ENCODE measurements at regions not wholly inside any gene's neighbourhood (a gene's known extent, or its start where the extent isn't known, plus 50 kb on each side); places are given as distances from the start of the nearest gene placed in this dataset.

DNA sequence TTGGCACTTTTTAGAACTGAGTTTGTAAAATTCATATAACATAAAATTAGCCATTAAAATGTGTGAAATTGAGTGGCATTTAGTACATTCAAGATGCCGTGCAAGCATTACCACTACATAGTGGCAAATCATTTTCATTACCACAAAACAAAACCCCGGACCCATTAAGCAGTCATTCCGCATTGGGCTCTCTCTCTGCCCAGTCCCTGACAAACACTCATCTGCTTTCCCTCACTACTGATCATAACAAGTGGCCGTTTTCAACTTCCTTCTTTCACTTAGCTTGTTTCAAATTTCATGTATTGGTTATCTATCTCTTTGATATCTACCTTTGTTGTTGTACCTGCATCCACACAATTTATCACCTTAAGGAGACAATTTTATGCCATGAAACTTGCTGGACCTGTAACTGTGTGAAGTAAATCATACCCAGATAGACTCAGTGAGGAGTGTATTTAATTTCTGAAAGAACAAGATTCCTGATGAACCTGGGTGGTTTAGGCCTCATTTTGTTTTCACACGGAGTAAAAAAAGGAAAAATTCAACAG lies 202.1 kb downstream of the OR13H1 start:
- Histone ChIP-seq H3K27ac (no peak overlapping the region), H3K79me2 (no peaks in the 10 kb centered on the region), H2AFZ (no peak overlapping the region), H3K36me3 (ENCODE audit: control insufficient read depth, insufficient read depth, low read length) (no peaks in the 10 kb centered on the region), H3K27me3 (ENCODE audit: control insufficient read depth, insufficient read depth, low read length) (no peaks in the 10 kb centered on the region), H3K4me3 (ENCODE audit: low read depth, low read length) (no peak overlapping the region), H3K4me1 (no peaks in the 10 kb centered on the region), H3K9ac (no peak overlapping the region), H3K9me3 (ENCODE audit: control insufficient read depth, low read length) (no peaks in the 10 kb centered on the region), H3K4me2 (ENCODE audit: low read length) (no peak overlapping the region)
- TF ChIP-seq, protein P1, sequence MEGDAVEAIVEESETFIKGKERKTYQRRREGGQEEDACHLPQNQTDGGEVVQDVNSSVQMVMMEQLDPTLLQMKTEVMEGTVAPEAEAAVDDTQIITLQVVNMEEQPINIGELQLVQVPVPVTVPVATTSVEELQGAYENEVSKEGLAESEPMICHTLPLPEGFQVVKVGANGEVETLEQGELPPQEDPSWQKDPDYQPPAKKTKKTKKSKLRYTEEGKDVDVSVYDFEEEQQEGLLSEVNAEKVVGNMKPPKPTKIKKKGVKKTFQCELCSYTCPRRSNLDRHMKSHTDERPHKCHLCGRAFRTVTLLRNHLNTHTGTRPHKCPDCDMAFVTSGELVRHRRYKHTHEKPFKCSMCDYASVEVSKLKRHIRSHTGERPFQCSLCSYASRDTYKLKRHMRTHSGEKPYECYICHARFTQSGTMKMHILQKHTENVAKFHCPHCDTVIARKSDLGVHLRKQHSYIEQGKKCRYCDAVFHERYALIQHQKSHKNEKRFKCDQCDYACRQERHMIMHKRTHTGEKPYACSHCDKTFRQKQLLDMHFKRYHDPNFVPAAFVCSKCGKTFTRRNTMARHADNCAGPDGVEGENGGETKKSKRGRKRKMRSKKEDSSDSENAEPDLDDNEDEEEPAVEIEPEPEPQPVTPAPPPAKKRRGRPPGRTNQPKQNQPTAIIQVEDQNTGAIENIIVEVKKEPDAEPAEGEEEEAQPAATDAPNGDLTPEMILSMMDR (IDR thresholded peaks at IDR 0.05) = no peak

DNA sequence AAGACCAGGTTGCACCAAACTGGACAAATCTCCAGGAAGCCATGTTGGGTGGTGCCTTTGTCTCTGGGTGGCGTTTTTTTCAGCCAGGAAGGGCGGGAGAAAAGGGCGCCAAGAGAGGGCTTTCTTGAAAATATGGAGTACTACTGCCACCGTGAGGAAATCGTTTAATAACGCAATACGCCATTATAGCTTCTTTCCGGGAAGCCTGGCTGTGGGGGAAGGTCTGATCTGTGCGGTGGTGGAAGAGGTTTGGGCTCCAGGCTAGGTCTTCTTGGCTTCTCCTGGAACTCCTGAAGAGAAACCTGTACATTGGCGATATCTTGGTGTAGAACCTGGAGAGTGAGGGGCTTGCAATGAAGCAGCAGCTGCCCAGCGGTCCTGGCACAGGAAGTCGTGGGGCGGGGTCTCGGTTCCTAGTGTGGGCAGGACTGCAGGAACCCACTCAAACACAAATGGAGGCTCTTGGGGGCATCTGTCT lies 202.7 kb downstream of the OR13H1 start:
- Histone ChIP-seq H3K79me2 (no peaks in the 10 kb centered on the region), H3K9me3 (ENCODE audit: control insufficient read depth, low read length) (no peaks in the 10 kb centered on the region), H3K27ac (no peak overlapping the region), H3K4me1 (no peaks in the 10 kb centered on the region), H2AFZ (no peak overlapping the region), H3K36me3 (ENCODE audit: control insufficient read depth, insufficient read depth, low read length) (no peaks in the 10 kb centered on the region), H3K27me3 (ENCODE audit: control insufficient read depth, insufficient read depth, low read length) (no peaks in the 10 kb centered on the region), H3K4me3 (ENCODE audit: low read depth, low read length) (no peak overlapping the region), H3K9ac (no peak overlapping the region), H3K4me2 (ENCODE audit: low read length) (no peak overlapping the region)
- TF ChIP-seq, protein P1 (IDR thresholded peaks at IDR 0.05) = no peak

DNA sequence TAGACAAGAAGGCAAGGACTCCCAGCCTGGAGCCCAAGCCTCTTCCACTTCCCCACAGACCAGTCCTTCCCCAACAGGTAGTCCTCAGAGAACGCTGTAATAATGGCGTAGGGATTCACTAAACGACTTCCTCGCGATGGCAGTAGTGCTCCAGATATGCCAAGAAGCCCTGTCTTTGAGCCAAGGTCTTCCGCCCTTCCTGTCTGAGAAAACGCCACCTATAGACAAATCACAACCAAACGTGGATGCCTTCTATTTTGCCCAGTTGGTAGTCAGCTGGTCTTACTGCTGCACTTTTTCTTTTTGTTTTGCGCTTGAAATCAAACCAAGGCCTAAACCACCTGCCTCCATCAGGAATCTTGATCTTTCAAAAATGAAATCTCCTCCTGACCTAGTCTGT lies 203.3 kb downstream of the OR13H1 start:
- Histone ChIP-seq H3K4me1 (no peaks in the 10 kb centered on the region), H3K27me3 (ENCODE audit: control insufficient read depth, insufficient read depth, low read length) (no peaks in the 10 kb centered on the region), H3K36me3 (ENCODE audit: control insufficient read depth, insufficient read depth, low read length) (no peaks in the 10 kb centered on the region), H3K9ac (no peak overlapping the region), H2AFZ (no peak overlapping the region), H3K79me2 (no peaks in the 10 kb centered on the region), H3K9me3 (ENCODE audit: control insufficient read depth, low read length) (no peaks in the 10 kb centered on the region), H3K4me2 (ENCODE audit: low read length) (no peak overlapping the region), H3K27ac (no peak overlapping the region), H3K4me3 (ENCODE audit: low read depth, low read length) (no peak overlapping the region)
- TF ChIP-seq, protein P1 (IDR thresholded peaks at IDR 0.05) = no peak

DNA sequence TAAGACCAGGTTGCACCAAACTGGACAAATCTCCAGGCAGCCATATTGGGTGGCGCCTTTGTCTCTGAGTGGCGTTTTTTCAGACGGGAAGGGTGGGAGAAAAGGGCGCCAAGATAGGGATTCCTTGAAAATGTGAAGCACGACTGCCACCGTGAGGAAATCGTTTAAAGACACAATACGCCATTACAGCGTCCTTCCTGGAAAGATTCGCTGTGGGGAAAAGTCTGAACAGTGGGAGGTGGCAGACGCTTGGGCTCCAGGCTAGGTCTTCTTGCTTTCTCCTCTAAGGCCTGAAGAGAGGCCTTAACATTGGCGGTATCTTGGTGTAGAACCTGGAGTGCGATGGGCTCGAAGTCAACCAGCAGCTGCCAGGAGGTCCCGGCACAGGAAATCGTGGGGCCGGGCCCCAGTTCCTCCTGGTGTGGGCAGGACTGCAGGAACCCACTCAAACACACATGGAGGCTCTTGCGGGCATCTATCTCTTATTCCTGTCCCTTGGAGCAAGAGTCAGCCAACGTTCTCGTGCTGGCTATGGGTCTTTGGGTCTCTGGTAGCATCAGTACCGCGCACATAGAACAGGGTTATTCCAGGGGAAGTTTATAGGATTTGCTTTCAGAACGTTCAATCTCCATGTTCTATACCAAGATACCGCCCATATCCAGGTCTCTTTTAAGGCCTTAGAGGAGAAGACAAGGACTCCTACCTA lies 208.8 kb downstream of the OR13H1 start:
- no peak overlapping the region for H3K9ac ChIP-seq
- TF ChIP-seq, protein P1 (IDR thresholded peaks at IDR 0.05) = no peak
- H3K36me3 ChIP-seq (ENCODE audit: control insufficient read depth, insufficient read depth, low read length) = no peaks in the 10 kb centered on the region
- H3K27ac ChIP-seq = no peak overlapping the region
- no peak overlapping the region for H2AFZ ChIP-seq
- no peaks in the 10 kb centered on the region for H3K4me1 ChIP-seq
- H3K9me3 ChIP-seq (ENCODE audit: control insufficient read depth, low read length) = no peaks in the 10 kb centered on the region
- no peak overlapping the region for H3K4me3 ChIP-seq (ENCODE audit: low read depth, low read length)
- H3K4me2 ChIP-seq (ENCODE audit: low read length) = no peak overlapping the region
- H3K79me2 ChIP-seq = no peaks in the 10 kb centered on the region
- no peaks in the 10 kb centered on the region for H3K27me3 ChIP-seq (ENCODE audit: control insufficient read depth, insufficient read depth, low read length)

DNA sequence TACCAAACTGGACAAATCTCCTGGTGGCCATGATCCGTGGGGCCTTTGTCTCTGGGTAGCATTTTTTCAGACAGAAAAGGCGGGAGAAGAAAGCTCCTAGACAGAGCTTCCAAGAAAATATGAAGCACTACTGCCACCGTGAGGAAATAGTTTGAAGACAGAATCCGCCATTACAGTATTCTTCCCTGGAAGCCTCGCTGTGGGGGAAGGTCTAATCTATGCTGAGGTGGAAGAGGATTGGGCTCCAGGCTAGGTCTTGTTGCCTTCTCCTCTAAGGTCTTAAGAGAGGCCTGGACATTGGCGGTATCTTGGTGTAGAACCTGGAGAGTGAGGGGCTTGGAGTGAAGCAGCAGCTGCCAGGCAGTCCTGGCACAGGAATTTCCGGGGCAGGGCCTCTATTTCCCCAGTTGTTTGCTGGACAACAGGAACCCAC lies 218.9 kb downstream of the OR13H1 start:
- TF ChIP-seq, protein P1 (IDR thresholded peaks at IDR 0.05) = no peak
- H3K9ac ChIP-seq = no peak overlapping the region

More for the DNA sequence above, 218.9 kb downstream of the OR13H1 start:
- no peaks in the 10 kb centered on the region for H3K36me3 ChIP-seq (ENCODE audit: control insufficient read depth, insufficient read depth, low read length)
- H3K27me3 ChIP-seq (ENCODE audit: control insufficient read depth, insufficient read depth, low read length) = no peaks in the 10 kb centered on the region
- H3K9me3 ChIP-seq (ENCODE audit: control insufficient read depth, low read length) = no peaks in the 10 kb centered on the region
- no peaks in the 10 kb centered on the region for H3K79me2 ChIP-seq
- no peak overlapping the region for H3K4me3 ChIP-seq (ENCODE audit: low read depth, low read length)
- H2AFZ ChIP-seq = no peak overlapping the region
- H3K4me1 ChIP-seq = no peaks in the 10 kb centered on the region
- no peak overlapping the region for H3K4me2 ChIP-seq (ENCODE audit: low read length)
- no peak overlapping the region for H3K27ac ChIP-seq
